SJSA1 (cell line): ENCODE measurements at regions not wholly inside any gene's neighbourhood (a gene's known extent, or its start where the extent isn't known, plus 50 kb on each side); places are given as distances from the start of the nearest gene placed in this dataset.
"Not testable (repeated sequence)": the region's sequence is repeated elsewhere in the genome, so short reads cannot be mapped to it uniquely, and the experiment has no call there.

Experiments used
- DNase-seq, 2 experiments: peaks; one replicate each; pipeline ENCODE4 v3.0.0-alpha.2; 2015 to 2020; ENCODE audit warnings: low spot score in 2 of 2, low read depth in 1 of 2
- H3K27ac ChIP-seq: fragments of 250-450 bp; sonication (Bioruptor Pico); 2 replicates; pipeline ENCODE4 v1.5.1; 2020; ENCODE audit warnings: mild to moderate bottlenecking, moderate library complexity
- H3K27me3 ChIP-seq: fragments of 250-450 bp; sonication (Bioruptor Pico); replicated peaks from 2 replicates; pipeline ENCODE4 v1.5.1; 2020; ENCODE audit warnings: mild to moderate bottlenecking, moderate library complexity
- H3K36me3 ChIP-seq: fragments of 250-450 bp; sonication (Bioruptor Pico); 2 replicates; pipeline ENCODE4 v1.5.1; 2020; ENCODE audit warnings: mild to moderate bottlenecking
- H3K4me1 ChIP-seq: fragments of 250-450 bp; sonication (Bioruptor Pico); replicated peaks from 2 replicates; pipeline ENCODE4 v1.6.1; 2021; ENCODE audit warnings: mild to moderate bottlenecking
- H3K4me3 ChIP-seq: fragments of 250-450 bp; sonication (Bioruptor Pico); 2 replicates; pipeline ENCODE4 v1.5.1; 2020; ENCODE audit warnings: mild to moderate bottlenecking
- H3K9me3 ChIP-seq: fragments of 250-450 bp; sonication (Bioruptor Pico); replicated peaks from 2 replicates; pipeline ENCODE4 v1.5.1; 2020; ENCODE audit warnings: mild to moderate bottlenecking

- Histone ChIP-seq H3K36me3 (no peaks in the 10 kb centered on the region), H3K4me3 (no peak overlapping the region), H3K27ac (no peak overlapping the region), H3K9me3 (no peaks in the 10 kb centered on the region), H3K4me1 (no peaks in the 10 kb centered on the region), H3K27me3 (no peaks in the 10 kb centered on the region)
- no peak for DNase-seq
Measured at GRCh38 chr12:89289720-89290119, 62.6 kb downstream of the DUSP6 start.

GRCh38 chr12:89288959-89289358, 63.3 kb downstream of the DUSP6 start:
- Histone ChIP-seq H3K4me1 (no peaks in the 10 kb centered on the region), H3K4me3 (no peak overlapping the region), H3K27me3 (no peaks in the 10 kb centered on the region), H3K9me3 (no peaks in the 10 kb centered on the region), H3K27ac (no peak overlapping the region), H3K36me3 (no peaks in the 10 kb centered on the region)
- DNase-seq = no peak

- Histone ChIP-seq H3K4me1 (peaks cover under 1% of the 10 kb centered on the region), H3K36me3 (no peaks in the 10 kb centered on the region), H3K27me3 (no peaks in the 10 kb centered on the region), H3K27ac (no peak overlapping the region), H3K4me3 (no peak overlapping the region), H3K9me3 (no peaks in the 10 kb centered on the region)
- DNase-seq = no peak
Measured at GRCh38 chr12:89286501-89286900, 65.8 kb downstream of the DUSP6 start.

- no peak overlapping the region for H3K27ac ChIP-seq
- no peaks in the 10 kb centered on the region for H3K27me3 ChIP-seq
- peaks cover 11% of the 10 kb centered on the region for H3K4me1 ChIP-seq
- no peaks in the 10 kb centered on the region for H3K9me3 ChIP-seq
- DNase-seq = no peak
- no peak overlapping the region for H3K4me3 ChIP-seq
- no peaks in the 10 kb centered on the region for H3K36me3 ChIP-seq
Measured at GRCh38 chr12:89281539-89281867, 70.8 kb downstream of the DUSP6 start.

- Histone ChIP-seq H3K9me3 (no peaks in the 10 kb centered on the region), H3K4me1 (peaks cover 11% of the 10 kb centered on the region), H3K27me3 (no peaks in the 10 kb centered on the region), H3K4me3 (no peak overlapping the region), H3K36me3 (no peaks in the 10 kb centered on the region), H3K27ac (no peak overlapping the region)
- DNase-seq = peak in 1 of 2 experiments; percentile 9
Measured at GRCh38 chr12:89280833-89281538, 71.3 kb downstream of the DUSP6 start.

- Histone ChIP-seq H3K36me3 (no peaks in the 10 kb centered on the region), H3K4me1 (peaks cover 11% of the 10 kb centered on the region), H3K4me3 (no peak overlapping the region), H3K27ac (no peak overlapping the region), H3K9me3 (no peaks in the 10 kb centered on the region), H3K27me3 (no peaks in the 10 kb centered on the region)
- DNase-seq = no peak
Measured at GRCh38 chr12:89279499-89279898, 72.8 kb downstream of the DUSP6 start.

- H3K4me1 ChIP-seq = peaks cover 11% of the 10 kb centered on the region
- no peak overlapping the region for H3K27ac ChIP-seq
- no peak for DNase-seq
- H3K4me3 ChIP-seq = no peak overlapping the region
- no peaks in the 10 kb centered on the region for H3K36me3 ChIP-seq
- H3K9me3 ChIP-seq = no peaks in the 10 kb centered on the region
- H3K27me3 ChIP-seq = no peaks in the 10 kb centered on the region
Measured at GRCh38 chr12:89278862-89279261, 73.4 kb downstream of the DUSP6 start.

- Histone ChIP-seq H3K27ac (no peak overlapping the region), H3K9me3 (no peaks in the 10 kb centered on the region), H3K27me3 (no peaks in the 10 kb centered on the region), H3K36me3 (no peaks in the 10 kb centered on the region), H3K4me3 (no peak overlapping the region), H3K4me1 (peaks cover 11% of the 10 kb centered on the region)
- DNase-seq = no peak
Measured at GRCh38 chr12:89278169-89278568, 74.1 kb downstream of the DUSP6 start.

GRCh38 chr12:89276860-89277259, 75.4 kb downstream of the DUSP6 start:
- no peak overlapping the region for H3K4me3 ChIP-seq
- no peaks in the 10 kb centered on the region for H3K36me3 ChIP-seq
- no peak overlapping the region for H3K27ac ChIP-seq
- H3K9me3 ChIP-seq = no peaks in the 10 kb centered on the region
- no peaks in the 10 kb centered on the region for H3K27me3 ChIP-seq
- no peak for DNase-seq
- H3K4me1 ChIP-seq = peaks cover 11% of the 10 kb centered on the region

GRCh38 chr12:89273525-89273924, 78.8 kb downstream of the DUSP6 start:
- no peaks in the 10 kb centered on the region for H3K4me1 ChIP-seq
- no peak overlapping the region for H3K4me3 ChIP-seq
- no peaks in the 10 kb centered on the region for H3K27me3 ChIP-seq
- H3K9me3 ChIP-seq = no peaks in the 10 kb centered on the region
- no peaks in the 10 kb centered on the region for H3K36me3 ChIP-seq
- H3K27ac ChIP-seq = no peak overlapping the region
- DNase-seq = no peak

- no peak overlapping the region for H3K4me3 ChIP-seq
- H3K27ac ChIP-seq = no peak overlapping the region
- H3K4me1 ChIP-seq = no peaks in the 10 kb centered on the region
- no peaks in the 10 kb centered on the region for H3K9me3 ChIP-seq
- DNase-seq = no peak
- no peaks in the 10 kb centered on the region for H3K36me3 ChIP-seq
- no peaks in the 10 kb centered on the region for H3K27me3 ChIP-seq
Measured at GRCh38 chr12:89270548-89270947, 81.8 kb downstream of the DUSP6 start.

- Histone ChIP-seq H3K4me1 (no peaks in the 10 kb centered on the region), H3K27ac (no peak overlapping the region), H3K4me3 (no peak overlapping the region), H3K27me3 (no peaks in the 10 kb centered on the region), H3K9me3 (no peaks in the 10 kb centered on the region), H3K36me3 (no peaks in the 10 kb centered on the region)
- no peak for DNase-seq
Measured at GRCh38 chr12:89269174-89269573, 83.1 kb downstream of the DUSP6 start.

GRCh38 chr12:89267404-89267803, 84.9 kb downstream of the DUSP6 start:
- Histone ChIP-seq H3K9me3 (no peaks in the 10 kb centered on the region), H3K27me3 (no peaks in the 10 kb centered on the region), H3K4me3 (no peak overlapping the region), H3K27ac (no peak overlapping the region), H3K36me3 (no peaks in the 10 kb centered on the region), H3K4me1 (no peaks in the 10 kb centered on the region)
- no peak for DNase-seq

GRCh38 chr12:89266574-89267188, 85.6 kb downstream of the DUSP6 start:
- DNase-seq, H3K4me3 ChIP-seq, H3K27ac ChIP-seq, H3K27me3 ChIP-seq, H3K36me3 ChIP-seq, H3K4me1 ChIP-seq, H3K9me3 ChIP-seq: not testable (repeated sequence)

- H3K9me3 ChIP-seq = no peaks in the 10 kb centered on the region
- no peak for DNase-seq
- no peak overlapping the region for H3K27ac ChIP-seq
- H3K4me1 ChIP-seq = no peaks in the 10 kb centered on the region
- H3K4me3 ChIP-seq = no peak overlapping the region
- no peaks in the 10 kb centered on the region for H3K27me3 ChIP-seq
- no peaks in the 10 kb centered on the region for H3K36me3 ChIP-seq
Measured at GRCh38 chr12:89264837-89265236, 87.5 kb downstream of the DUSP6 start.
